Stimulated activated CD4-positive, alpha-beta T cell treated with anti-CD3 and anti-CD28 coated beads, Interleukin-1b, Interleukin-23, amount 100 ng/mL, for 24 hours (primary cell): ENCODE measurements at regions not wholly inside any gene's neighbourhood (a gene's known extent, or its start where the extent isn't known, plus 50 kb on each side); places are given as distances from the start of the nearest gene placed in this dataset.

ENCODE experiments used
- DNase-seq, 4 experiments: peaks; one replicate each; pipeline ENCODE4 v3.0.0-alpha.2; 2020; ENCODE audit warnings: low read depth in 4 of 4, low spot score in 1 of 4

DNA sequence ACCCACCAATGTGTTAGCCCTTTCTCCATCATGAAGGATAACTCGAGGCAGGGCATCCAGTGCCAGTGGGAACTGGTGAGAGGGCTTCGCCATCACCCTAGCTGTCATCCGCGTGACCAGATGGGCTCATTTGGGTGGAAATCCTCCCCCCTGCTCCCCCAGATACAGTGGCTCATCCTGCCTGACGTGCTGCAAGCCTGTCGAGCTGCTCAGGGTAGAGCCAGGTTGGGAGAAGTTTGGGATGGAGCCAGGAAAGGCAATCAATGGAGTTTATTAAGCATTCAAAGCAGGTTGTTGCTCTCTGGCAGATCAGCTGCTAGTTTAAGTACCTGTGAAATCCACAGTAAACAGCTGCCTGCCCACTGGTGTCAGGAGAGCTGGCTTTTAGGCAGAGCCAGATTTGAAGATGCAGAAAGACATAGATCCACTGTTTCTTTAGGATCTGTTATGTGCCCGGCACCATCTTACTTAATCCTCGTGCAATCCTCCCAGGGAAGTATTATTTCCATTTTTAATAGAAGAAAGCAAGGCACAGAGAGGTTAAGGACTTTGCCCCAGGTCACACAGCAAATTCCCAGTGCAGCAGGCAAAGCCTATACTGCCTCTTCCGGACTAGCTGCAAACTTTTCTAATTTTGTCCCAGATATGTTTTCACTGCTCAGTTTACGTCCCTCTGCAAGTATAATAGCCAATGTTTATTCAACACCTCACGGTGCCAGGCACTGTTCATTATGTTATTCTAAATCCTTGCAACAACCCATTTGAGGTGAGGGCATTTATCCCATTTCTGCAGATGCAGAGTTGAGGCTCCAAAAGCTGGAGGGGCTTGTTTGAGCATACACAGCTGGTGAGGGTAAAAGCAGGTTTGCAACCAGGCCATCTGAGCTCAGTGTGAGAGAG is 54.1 kb upstream of the KCNG1 start:
- DNase-seq = no peak

DNA sequence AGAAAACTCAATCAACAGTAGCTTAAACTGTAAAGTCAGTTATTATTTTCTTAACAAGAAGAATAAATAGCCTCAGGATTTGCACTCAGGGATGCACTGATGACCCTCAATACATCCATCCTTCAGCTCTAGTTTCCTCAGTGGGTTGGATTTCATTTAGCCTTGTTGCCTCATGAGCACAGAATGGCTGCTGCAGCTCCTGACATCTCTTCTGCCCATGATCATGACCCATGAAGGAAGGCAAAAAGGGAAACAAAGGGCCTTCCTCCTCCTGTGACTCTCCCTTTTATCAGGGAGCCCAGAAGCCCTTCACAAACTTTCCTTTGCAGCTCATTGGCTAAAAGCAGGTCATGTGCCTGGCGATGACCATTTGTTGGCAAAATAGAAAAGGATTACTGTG is 51.2 kb upstream of the KCNG1 start:
- no peak for DNase-seq
